ENCODE measurements at regions not wholly inside any gene's neighbourhood (a gene's known extent, or its start where the extent isn't known, plus 50 kb on each side); places are given as distances from the start of the nearest gene placed in this dataset.

- TF ChIP-seq EZH2 (IDR thresholded peaks at IDR 0.05; ENCODE audit: insufficient read depth, low read length), result no peak
- no peak for TF ChIP-seq CTCF (IDR thresholded peaks at IDR 0.05; ENCODE audit: insufficient read depth, low read depth, low read length)
- no peak for DNase-seq (ENCODE audit: low read depth)
- Mint-ChIP-seq H3K27ac (ENCODE audit: unreplicated experiment) (no peak overlapping the region), H3K27me3 (ENCODE audit: low read depth, unreplicated experiment) (peaks cover 7% of the 10 kb centered on the region), H3K4me1 (ENCODE audit: low read depth, unreplicated experiment) (no peaks in the 10 kb centered on the region), H3K36me3 (ENCODE audit: low read depth, unreplicated experiment) (no peaks in the 10 kb centered on the region), H3K4me3 (ENCODE audit: unreplicated experiment) (no peak overlapping the region), H3K9me3 (ENCODE audit: unreplicated experiment) (peaks cover 2% of the 10 kb centered on the region)
- Histone ChIP-seq H3K4me3 (ENCODE audit: insufficient read depth, low read depth, low read length) (no peak overlapping the region), H3K9ac (ENCODE audit: low read length) (no peak overlapping the region), H2AFZ (ENCODE audit: low read depth, low read length) (no peak overlapping the region), H3K36me3 (ENCODE audit: insufficient read depth, low read length) (no peaks in the 10 kb centered on the region), H3K4me1 (ENCODE audit: insufficient read depth, low read length) (no peaks in the 10 kb centered on the region), H3K27ac (ENCODE audit: low read depth, low read length) (no peak overlapping the region), H3K9me3 (ENCODE audit: insufficient read depth, low read depth, low read length) (no peaks in the 10 kb centered on the region), H3K27me3 (ENCODE audit: insufficient read depth, low read length) (no peaks in the 10 kb centered on the region), H4K20me1 (ENCODE audit: insufficient read depth, low read length) (no peaks in the 10 kb centered on the region), H3K79me2 (ENCODE audit: insufficient read depth, low read length) (no peaks in the 10 kb centered on the region), H3K4me2 (ENCODE audit: low read length) (no peak overlapping the region)
- no peak for FAIRE-seq
These were observed 277.2 kb upstream of the NT5E start for GRCh38 chr6:85172705-85173104.

GRCh38 chr6:85172161-85172560, 277.7 kb upstream of the NT5E start:
- Histone ChIP-seq H3K4me2 (ENCODE audit: low read length) (no peak overlapping the region), H2AFZ (ENCODE audit: low read depth, low read length) (no peak overlapping the region), H3K4me3 (ENCODE audit: insufficient read depth, low read depth, low read length) (no peak overlapping the region), H3K27me3 (ENCODE audit: insufficient read depth, low read length) (no peaks in the 10 kb centered on the region), H3K36me3 (ENCODE audit: insufficient read depth, low read length) (no peaks in the 10 kb centered on the region), H3K79me2 (ENCODE audit: insufficient read depth, low read length) (no peaks in the 10 kb centered on the region), H3K9me3 (ENCODE audit: insufficient read depth, low read depth, low read length) (no peaks in the 10 kb centered on the region), H3K4me1 (ENCODE audit: insufficient read depth, low read length) (no peaks in the 10 kb centered on the region), H3K27ac (ENCODE audit: low read depth, low read length) (no peak overlapping the region), H3K9ac (ENCODE audit: low read length) (no peak overlapping the region), H4K20me1 (ENCODE audit: insufficient read depth, low read length) (no peaks in the 10 kb centered on the region)
- no peaks in the 10 kb centered on the region for H3K4me1 Mint-ChIP-seq (ENCODE audit: low read depth, unreplicated experiment)
- FAIRE-seq (no peak), DNase-seq (ENCODE audit: low read depth) (no peak)
- TF ChIP-seq CTCF (IDR thresholded peaks at IDR 0.05; ENCODE audit: insufficient read depth, low read depth, low read length), result no peak
- TF ChIP-seq EZH2 (IDR thresholded peaks at IDR 0.05; ENCODE audit: insufficient read depth, low read length), result no peak
- peaks cover 2% of the 10 kb centered on the region for H3K9me3 Mint-ChIP-seq (ENCODE audit: unreplicated experiment)
- peaks cover 7% of the 10 kb centered on the region for H3K27me3 Mint-ChIP-seq (ENCODE audit: low read depth, unreplicated experiment)
- H3K4me3 Mint-ChIP-seq (ENCODE audit: unreplicated experiment), result no peak overlapping the region
- no peaks in the 10 kb centered on the region for H3K36me3 Mint-ChIP-seq (ENCODE audit: low read depth, unreplicated experiment)
- H3K27ac Mint-ChIP-seq (ENCODE audit: unreplicated experiment), result no peak overlapping the region

GRCh38 chr6:85169189-85169588, 280.7 kb upstream of the NT5E start:
- Histone ChIP-seq H3K27me3 (ENCODE audit: insufficient read depth, low read length) (no peaks in the 10 kb centered on the region), H4K20me1 (ENCODE audit: insufficient read depth, low read length) (no peaks in the 10 kb centered on the region), H3K4me2 (ENCODE audit: low read length) (no peak overlapping the region), H3K9me3 (ENCODE audit: insufficient read depth, low read depth, low read length) (no peaks in the 10 kb centered on the region), H3K4me1 (ENCODE audit: insufficient read depth, low read length) (no peaks in the 10 kb centered on the region), H2AFZ (ENCODE audit: low read depth, low read length) (no peak overlapping the region), H3K4me3 (ENCODE audit: insufficient read depth, low read depth, low read length) (no peak overlapping the region), H3K36me3 (ENCODE audit: insufficient read depth, low read length) (no peaks in the 10 kb centered on the region), H3K27ac (ENCODE audit: low read depth, low read length) (no peak overlapping the region), H3K9ac (ENCODE audit: low read length) (no peak overlapping the region), H3K79me2 (ENCODE audit: insufficient read depth, low read length) (no peaks in the 10 kb centered on the region)
- H3K27me3 Mint-ChIP-seq (ENCODE audit: low read depth, unreplicated experiment), result peaks cover 10% of the 10 kb centered on the region
- H3K9me3 Mint-ChIP-seq (ENCODE audit: unreplicated experiment), result no peaks in the 10 kb centered on the region
- FAIRE-seq, result no peak
- TF ChIP-seq EZH2 (IDR thresholded peaks at IDR 0.05; ENCODE audit: insufficient read depth, low read length), result no peak
- no peak for TF ChIP-seq CTCF (IDR thresholded peaks at IDR 0.05; ENCODE audit: insufficient read depth, low read depth, low read length)
- H3K27ac Mint-ChIP-seq (ENCODE audit: unreplicated experiment), result no peak overlapping the region
- no peaks in the 10 kb centered on the region for H3K36me3 Mint-ChIP-seq (ENCODE audit: low read depth, unreplicated experiment)
- H3K4me1 Mint-ChIP-seq (ENCODE audit: low read depth, unreplicated experiment), result peaks cover 5% of the 10 kb centered on the region
- no peak for DNase-seq (ENCODE audit: low read depth)
- no peak overlapping the region for H3K4me3 Mint-ChIP-seq (ENCODE audit: unreplicated experiment)
